ENCODE measurements at regions not wholly inside any gene's neighbourhood (a gene's known extent, or its start where the extent isn't known, plus 50 kb on each side); places are given as distances from the start of the nearest gene placed in this dataset.

GRCh38 chr4:111228396-111228795 lies 605.5 kb upstream of the PITX2 start:
- TF ChIP-seq CTCF (IDR thresholded peaks at IDR 0.05) = no peak
- TF ChIP-seq EZH2 (IDR thresholded peaks at IDR 0.05; ENCODE audit: borderline replicate concordance, insufficient read depth, low read depth, low read length, poor library complexity, severe bottlenecking) = no peak

All from B cell (primary cell).